Endothelial cell of umbilical vein (primary cell): ENCODE measurements at regions not wholly inside any gene's neighbourhood (a gene's known extent, or its start where the extent isn't known, plus 50 kb on each side); places are given as distances from the start of the nearest gene placed in this dataset.

Source experiments
- BruUV-seq: library from RNA; stranded (reverse); fragments of 400-500 nt; replicated peaks from 2 replicates; lab custom pipeline; 2021; lab: Mats Ljungman, UMichigan
- CTCF ChIA-PET: fragments of 300-600, 350-600 bp; sonication (Branson Sonifier 250); formaldehyde crosslinking; loops from one replicate; lab custom pipeline; 2021; ENCODE audit warnings: antibody characterized with exemption, inconsistent platforms; lab: Charles Lee
- POLR2A ChIA-PET: fragments of 300-600, 350-600 bp; sonication (Branson Sonifier 250); formaldehyde crosslinking; loops from one replicate; lab custom pipeline; 2021; ENCODE audit warnings: antibody characterized with exemption, inconsistent platforms; lab: Charles Lee
- DNase-seq: peaks from one replicate; pipeline ENCODE4 v3.0.0-alpha.2; 2011; ENCODE audit warnings: low read depth, low spot score
- FAIRE-seq: peaks from 2 replicates; lab custom pipeline; 2011; peaks lifted over from hg19 to GRCh38; lab: Jason Lieb, UNC
- H2AFZ ChIP-seq: 2 replicates; pipeline ENCODE4 v1.6.0; 2012; ENCODE audit warnings: low read depth, low read length, control low read depth, inconsistent platforms
- H3K27ac ChIP-seq: 2 replicates; pipeline ENCODE4 v1.5.1; 2011; ENCODE audit warnings: low read depth, mild to moderate bottlenecking, control low read depth, low read length, moderate library complexity; ENCODE audit not compliant: insufficient read depth
- H3K27me3 ChIP-seq, 2 experiments: 2 replicates each; pipeline versions ENCODE4 v1.6.0 to v1.6.1; 2011; ENCODE audit warnings: low read length in 2 of 2, mixed read lengths in 1 of 2; ENCODE audit not compliant: control insufficient read depth in 2 of 2, insufficient read depth in 2 of 2
- H3K36me3 ChIP-seq, 2 experiments: 2 replicates in 1 of 2; 3 replicates in 1 of 2; pipeline ENCODE4 v1.5.1; 2011; ENCODE audit warnings: low read length in 2 of 2, mild to moderate bottlenecking in 1 of 2, moderate library complexity in 1 of 2; ENCODE audit not compliant: control insufficient read depth in 2 of 2, insufficient read depth in 2 of 2; ENCODE audit errors: extremely low read depth in 1 of 2
- H3K4me1 ChIP-seq: 3 replicates; pipeline ENCODE4 v1.5.1; 2011; ENCODE audit warnings: mild to moderate bottlenecking, low read length; ENCODE audit not compliant: control insufficient read depth, insufficient read depth; ENCODE audit errors: extremely low read depth
- H3K4me2 ChIP-seq: 2 replicates; pipeline ENCODE4 v1.6.1; 2011; ENCODE audit warnings: low read length, control low read depth, mixed read lengths; ENCODE audit not compliant: insufficient read depth
- H3K4me3 ChIP-seq, 3 experiments: fragments of 200-600 bp in 1 of 3; sonication (generic), shearing (Covaris generic) in 1 of 3; replicated peaks in 1 of 3; 2 replicates each; pipeline ENCODE4 v1.5.1; 2011 to 2016; ENCODE audit warnings: control low read depth in 3 of 3, low read length in 3 of 3, mild to moderate bottlenecking in 2 of 3, inconsistent platforms in 1 of 3, low read depth in 1 of 3, moderate library complexity in 1 of 3; ENCODE audit not compliant: insufficient read depth in 1 of 3
- H3K79me2 ChIP-seq: 2 replicates; pipeline ENCODE4 v1.6.0; 2012; ENCODE audit warnings: low read length, inconsistent platforms; ENCODE audit not compliant: control insufficient read depth, insufficient read depth
- H3K9ac ChIP-seq: replicated peaks from 2 replicates; pipeline ENCODE3; 2011; ENCODE audit warnings: low read length, control low read depth; ENCODE audit not compliant: insufficient read depth; ENCODE audit errors: extremely low read depth
- H3K9me1 ChIP-seq: replicated peaks from 3 replicates; pipeline ENCODE4 v1.6.0; 2011; ENCODE audit warnings: mild to moderate bottlenecking, low read length; ENCODE audit not compliant: control insufficient read depth, insufficient read depth; ENCODE audit errors: extremely low read depth
- H3K9me3 ChIP-seq: replicated peaks from 2 replicates; pipeline ENCODE4 v1.5.1; 2012; ENCODE audit warnings: low read length, inconsistent platforms; ENCODE audit not compliant: control insufficient read depth, insufficient read depth
- H4K20me1 ChIP-seq: replicated peaks from 2 replicates; pipeline ENCODE3; 2011; ENCODE audit warnings: mild to moderate bottlenecking, low read length; ENCODE audit not compliant: control insufficient read depth, insufficient read depth; ENCODE audit errors: extremely low read depth
- CTCF ChIP-seq, 2 donors: IDR thresholded peaks; 1 replicate in 1 of 2; 2 replicates in 1 of 2; pipeline ENCODE4 v1.5.1; 2011; ENCODE audit warnings: low read length in 2 of 2, mild to moderate bottlenecking in 2 of 2, moderate library complexity in 2 of 2, control low read depth in 1 of 2, inconsistent platforms in 1 of 2, low read depth in 1 of 2; ENCODE audit not compliant: insufficient read depth in 1 of 2; ENCODE audit errors: extremely low read depth in 1 of 2
- EZH2 ChIP-seq: IDR thresholded peaks from 2 replicates; pipeline ENCODE4 v1.6.1; 2012; ENCODE audit warnings: borderline replicate concordance, low read depth, mild to moderate bottlenecking, moderate library complexity, low read length, inconsistent platforms; ENCODE audit not compliant: severe bottlenecking
- FOS ChIP-seq: IDR thresholded peaks from 2 replicates; pipeline ENCODE4 v1.6.1; 2011; ENCODE audit warnings: mild to moderate bottlenecking, low read length, moderate library complexity, borderline replicate concordance; ENCODE audit not compliant: insufficient read depth
- GATA2 ChIP-seq: IDR thresholded peaks from 2 replicates; pipeline ENCODE4 v1.7.0; 2011; ENCODE audit warnings: low read depth, mild to moderate bottlenecking, moderate library complexity, mixed read lengths, low read length; ENCODE audit not compliant: insufficient read length, insufficient read depth
- JUN ChIP-seq: IDR thresholded peaks from 2 replicates; pipeline ENCODE4 v1.6.1; 2011; ENCODE audit warnings: borderline replicate concordance, low read depth; ENCODE audit not compliant: insufficient read length, insufficient read depth
- MAX ChIP-seq: IDR thresholded peaks from 2 replicates; pipeline ENCODE4 v1.6.1; 2011; ENCODE audit not compliant: insufficient read depth, insufficient read length
- MYC ChIP-seq: IDR thresholded peaks from one replicate; pipeline ENCODE4 v1.6.1; 2011; ENCODE audit warnings: mild to moderate bottlenecking, low read depth, low read length
- POLR2A ChIP-seq: IDR thresholded peaks from 2 replicates; pipeline ENCODE4 v1.6.1; 2012; ENCODE audit warnings: low read depth, mild to moderate bottlenecking, control low read depth, low read length
- POLR2AphosphoS5 ChIP-seq: IDR thresholded peaks from 2 replicates; pipeline ENCODE4 v1.6.1; 2012; ENCODE audit warnings: low read depth, mild to moderate bottlenecking, control low read depth, low read length, moderate library complexity; ENCODE audit not compliant: insufficient read depth
- dilution Hi-C: fragments of 300-500 bp; cut with MboI; formaldehyde crosslinking; loops from one replicate; pipeline ENCODE4 v1.15.0; 2019; ENCODE audit warnings: low sequenced_read_pairs; ENCODE audit not compliant: extremely low pct_ligation_motif_present
- intact Hi-C: fragments of 100-400 bp; cut with micrococcal nuclease; formaldehyde crosslinking; loops from one replicate; pipeline ENCODE4 v1.10.0; 2022

DNA sequence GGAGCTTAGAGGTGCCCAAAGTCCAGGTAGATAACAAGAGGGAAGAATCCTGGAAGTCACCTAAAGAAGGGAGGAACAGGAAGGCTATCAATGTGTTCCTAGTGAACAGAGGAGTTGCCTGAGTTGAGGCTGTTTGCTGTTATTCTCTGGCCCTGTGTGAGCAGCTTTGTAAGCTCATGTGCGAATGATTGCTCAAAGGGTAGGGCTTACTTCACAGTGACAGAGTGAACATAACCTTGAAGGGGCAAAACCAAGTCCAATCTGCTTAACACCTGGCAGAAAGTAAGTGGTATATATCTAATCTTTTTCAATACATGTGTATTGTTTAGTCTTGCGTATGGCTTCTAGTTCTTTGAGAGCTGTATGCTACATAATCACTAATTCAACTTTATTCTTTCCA is 1153.6 kb downstream of the TUSC7 start:
- H3K27me3 ChIP-seq: no peaks in the 10 kb centered on the region
- H4K20me1 ChIP-seq: no peaks in the 10 kb centered on the region
- intact Hi-C loops (no loop called here), dilution Hi-C loops (no loop called here)
- BruUV-seq: no TSS peak
- H3K27ac ChIP-seq: no peak overlapping the region
- H3K4me2 ChIP-seq: no peak overlapping the region
- TF ChIP-seq MYC (no peak), POLR2AphosphoS5 (no peak), POLR2A (no peak), CTCF (IDR thresholded peaks at IDR 0.05; ENCODE audit: extremely low read depth in 1 of 2, insufficient read depth in 1 of 2, low read depth in 1 of 2, low read length in 2 of 2) (no peak), FOS (no peak), MAX (no peak), GATA2 (no peak), JUN (no peak), EZH2 (no peak)
- no peak overlapping the region for H3K4me3 ChIP-seq
- CTCF ChIA-PET: interaction anchor here (1.1 to 1.4 kb wide), 3 partner anchors 34 to 139 kb away, joined by 3 to 4 read pairs (median 3); no protein-coding TSS in a partner anchor
- H3K4me1 ChIP-seq: no peaks in the 10 kb centered on the region
- H3K79me2 ChIP-seq: no peaks in the 10 kb centered on the region
- POLR2A ChIA-PET: no interaction called here
- DNase-seq: no peak
- no peaks in the 10 kb centered on the region for H3K9me1 ChIP-seq
- H3K9ac ChIP-seq: no peak overlapping the region
- FAIRE-seq: no peak
- no peak overlapping the region for H2AFZ ChIP-seq
- no peaks in the 10 kb centered on the region for H3K9me3 ChIP-seq
- no peaks in the 10 kb centered on the region for H3K36me3 ChIP-seq
